Pancreas (tissue), 10 donors: ENCODE measurements at regions not wholly inside any gene's neighbourhood (a gene's known extent, or its start where the extent isn't known, plus 50 kb on each side); places are given as distances from the start of the nearest gene placed in this dataset.

Experiments used
- ATAC-seq, 4 donors: fragments of 200-7000 bp; cut with Tn5 transposase; one replicate each; pipeline versions ENCODE4 v1.8.0 to v1.9.1; 2020; ENCODE audit warnings: mild to moderate bottlenecking in 4 of 4, moderate library complexity in 4 of 4
- DNase-seq, 6 donors: peaks; one replicate each; pipeline ENCODE4 v3.0.0-alpha.2; 2020
- FAIRE-seq: peaks from 2 replicates; lab custom pipeline; 2012; peaks lifted over from hg19 to GRCh38; lab: Jason Lieb, UNC
- H3K27ac ChIP-seq, 4 donors: fragments of 200-600 bp; sonication (generic); 1 replicate in 3 of 4; 2 replicates in 1 of 4; pipeline versions ENCODE4 v1.5.0 to v1.8.0; 2020
- H3K27me3 ChIP-seq, 4 donors: fragments of 200-600 bp; one replicate each; pipeline ENCODE4 v1.8.0; 2021
- H3K36me3 ChIP-seq, 3 donors: fragments of 200-600 bp; sonication (generic) in 1 of 3; one replicate each; pipeline versions ENCODE4 v1.5.0 to v1.8.0; 2020 to 2021
- H3K4me1 ChIP-seq, 3 donors: fragments of 200-600 bp; one replicate each; pipeline ENCODE4 v1.8.0; 2021
- H3K4me3 ChIP-seq, 4 donors: fragments of 200-600 bp; sonication (generic) in 2 of 4; one replicate each; pipeline versions ENCODE4 v1.5.0 to v1.8.0; 2020 to 2021
- H3K9me3 ChIP-seq, 4 donors: fragments of 200-600 bp; one replicate each; pipeline ENCODE4 v1.8.0; 2021
- CTCF ChIP-seq, 4 donors: fragments of 200-600 bp; sonication (generic) in 3 of 4; IDR thresholded peaks; one replicate each; pipeline versions ENCODE4 v1.5.0 to v1.8.0; 2021; ENCODE audit warnings: antibody characterized with exemption in 4 of 4
- WGBS, 2 donors: extraction: QIAGEN DNeasy Blood & Tissue Kit; methylation state at CpG; one replicate each; pipeline ENCODE4 v1.1.7; 2013; 5-methylcytosine and 5-hydroxymethylcytosine counted together
- intact Hi-C, 3 donors: fragments of 100-400 bp; cut with DNase I; formaldehyde crosslinking; loops; one replicate each; pipeline versions ENCODE4 v1.11.1 to v1.14.2; 2022
- donor health status: healthy with polysubstance abuse.
- donor health status: DM: no; HTN: no; CAD: no; lungs with moderate emphysema.
- donor health status: DM: no; HTN: no; CAD: no.
- donor health status: control.
- donor health status: control.
- donor health status: Bipolar disorder and iron deficiency.
- donor health status: DM: yes; HTN: yes; CAD: no.
- donor health status: DM: no; HTN: no; CAD: no.
- donor health status: DM: no; HTN: no; CAD: no.
- donor health status: DM: yes; HTN: yes; CAD: no.

DNA sequence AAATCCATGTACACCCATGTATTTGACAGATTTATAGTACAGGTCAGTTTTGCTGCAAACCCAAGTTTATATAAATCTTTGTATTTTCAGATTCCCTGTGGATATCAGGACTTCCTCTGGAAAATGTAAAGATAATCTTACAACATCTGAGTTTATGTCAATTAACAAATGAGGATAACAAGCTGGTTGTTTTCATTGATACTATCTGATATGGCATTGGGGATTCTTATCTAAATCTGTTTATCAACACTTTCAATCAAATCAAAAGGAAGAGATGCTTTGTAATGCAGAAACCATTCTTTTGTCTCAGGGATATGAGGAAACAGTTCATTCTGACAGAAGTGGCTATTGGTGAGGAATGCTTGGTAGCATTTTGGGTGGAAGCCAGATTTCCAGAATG lies 64.9 kb upstream of the FAM204A start:
- Histone ChIP-seq H3K27ac (no peak overlapping the region), H3K27me3 (peaks cover 0 to 16% (median 0%) of the 10 kb centered on the region in 4 donors), H3K4me1 (no peaks in the 10 kb centered on the region), H3K36me3 (no peaks in the 10 kb centered on the region), H3K9me3 (no peaks in the 10 kb centered on the region), H3K4me3 (no peak overlapping the region)
- intact Hi-C loops, result no loop called here
- DNase-seq (no peak), ATAC-seq (no peak), FAIRE-seq (no peak)
- TF ChIP-seq CTCF (IDR thresholded peaks at IDR 0.05), result no peak

DNA sequence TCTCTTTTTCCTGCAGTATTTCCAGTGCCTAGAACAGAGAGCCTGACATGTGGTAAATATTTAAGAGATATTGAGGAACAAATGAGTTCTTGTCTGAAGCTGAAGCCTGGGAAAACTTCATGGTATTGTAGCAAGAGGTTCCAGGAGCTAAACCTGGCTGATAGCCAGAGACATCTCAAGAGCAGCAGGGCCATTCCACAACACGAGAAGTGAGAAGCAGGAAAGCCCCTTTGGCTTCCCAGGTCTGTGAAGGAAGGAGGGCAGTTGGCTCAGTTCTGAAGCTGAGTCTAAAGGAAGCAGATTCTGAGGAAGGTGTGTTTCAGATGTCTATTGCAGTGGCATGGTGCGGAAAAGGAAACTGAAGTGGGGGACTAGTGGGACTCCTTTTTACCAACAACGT lies 63.8 kb upstream of the FAM204A start:
- FAIRE-seq, result no peak
- DNase-seq, result no peak
- 46 to 56% methylated on average over 3 of the region's 3 CpGs for WGBS, 2 donors

DNA sequence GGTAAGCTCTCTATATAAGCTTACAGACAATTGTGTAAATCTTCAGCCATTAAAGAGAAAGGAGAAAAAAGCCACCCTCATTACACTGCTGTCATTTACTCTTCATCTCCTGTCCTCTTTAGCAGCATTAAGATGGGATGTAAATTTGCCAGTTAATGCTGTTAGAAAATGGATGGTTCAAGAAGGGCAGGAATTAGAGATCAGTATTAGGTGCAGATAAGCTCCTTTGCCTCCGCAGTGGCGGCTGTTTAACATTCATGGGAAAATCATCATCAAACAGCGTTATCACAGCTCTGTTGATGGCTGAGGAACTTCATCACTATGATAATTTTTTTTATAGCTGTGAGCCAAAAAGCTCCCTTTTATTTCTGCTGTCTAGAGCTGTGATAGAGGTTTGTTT lies 61.8 kb upstream of the FAM204A start:
- Histone ChIP-seq H3K9me3 (no peaks in the 10 kb centered on the region), H3K4me1 (no peaks in the 10 kb centered on the region), H3K4me3 (no peak overlapping the region), H3K27ac (no peak overlapping the region), H3K27me3 (peaks cover 0 to 16% (median 0%) of the 10 kb centered on the region in 4 donors), H3K36me3 (no peaks in the 10 kb centered on the region)
- no peak for ATAC-seq
- TF ChIP-seq CTCF (IDR thresholded peaks at IDR 0.05), result no peak
- DNase-seq, result no peak
- FAIRE-seq, result no peak
- 25 to 28% methylated on average over 3 of the region's 3 CpGs for WGBS, 2 donors
- intact Hi-C loops, result no loop called here

More for the DNA sequence above, 63.8 kb upstream of the FAM204A start:
- Histone ChIP-seq H3K27me3 (peaks cover 0 to 16% (median 0%) of the 10 kb centered on the region in 4 donors), H3K36me3 (no peaks in the 10 kb centered on the region), H3K27ac (no peak overlapping the region), H3K9me3 (no peaks in the 10 kb centered on the region), H3K4me3 (no peak overlapping the region), H3K4me1 (no peaks in the 10 kb centered on the region)
- no peak for TF ChIP-seq CTCF (IDR thresholded peaks at IDR 0.05)
- ATAC-seq, result no peak
- intact Hi-C loops, result no loop called here

DNA sequence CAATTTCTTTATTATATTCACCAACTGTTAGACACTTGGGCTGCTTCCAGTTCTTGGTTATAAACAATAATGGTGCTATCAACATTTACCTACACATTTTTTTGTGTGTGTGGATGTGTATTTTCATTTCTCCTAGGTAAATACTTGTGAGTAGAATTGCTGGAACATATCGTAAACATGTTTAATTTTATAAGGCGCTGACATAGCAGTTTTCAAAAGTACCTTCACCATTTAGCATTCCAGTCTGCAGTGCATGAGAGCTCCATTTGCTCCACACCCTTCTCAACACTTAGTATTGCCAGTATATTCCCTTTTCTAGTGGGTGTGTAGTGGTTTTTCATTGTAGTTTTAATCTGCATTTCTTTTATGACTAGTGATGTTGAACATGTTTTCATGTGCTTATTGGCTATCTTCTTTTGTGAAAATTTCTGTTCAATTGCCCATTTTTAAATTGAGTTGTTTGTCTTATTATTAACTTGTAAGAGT lies 59.6 kb upstream of the FAM204A start:
- no peak for TF ChIP-seq CTCF (IDR thresholded peaks at IDR 0.05)
- H3K27me3 ChIP-seq, result peaks cover 0 to 16% (median 0%) of the 10 kb centered on the region in 4 donors
- DNase-seq, result no peak
- no peaks in the 10 kb centered on the region for H3K4me1 ChIP-seq
- WGBS, 2 donors, result 85 to 95% methylated on average over 2 of the region's 2 CpGs
- ATAC-seq, result no peak
- no peak for FAIRE-seq
- intact Hi-C loops, result no loop called here
- H3K4me3 ChIP-seq, result no peak overlapping the region
- H3K36me3 ChIP-seq, result no peaks in the 10 kb centered on the region
- H3K27ac ChIP-seq, result no peak overlapping the region
- H3K9me3 ChIP-seq, result no peaks in the 10 kb centered on the region

DNA sequence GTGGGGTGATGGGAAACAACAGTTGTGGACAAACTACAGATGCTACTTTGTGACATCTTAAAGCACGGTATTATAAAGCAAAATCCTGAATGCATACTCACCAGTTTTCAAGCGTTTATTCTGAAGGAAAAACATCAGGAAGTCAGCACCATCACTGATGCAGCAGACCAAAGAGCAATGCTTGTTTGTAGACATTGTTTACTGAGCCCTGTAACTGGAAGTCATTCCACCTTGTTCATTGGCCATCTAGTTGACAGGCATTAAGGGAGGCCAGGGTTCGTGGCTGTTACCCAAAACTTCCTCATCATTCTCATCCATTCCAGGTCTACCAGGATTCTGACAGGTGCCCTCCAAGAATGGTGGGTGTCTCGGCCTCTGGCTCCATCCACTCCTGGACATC lies 55.3 kb upstream of the FAM204A start:
- 65 to 68% methylated on average over 4 of the region's 4 CpGs for WGBS, 2 donors
- ATAC-seq (no peak), DNase-seq (no peak), FAIRE-seq (no peak)
- no peaks in the 10 kb centered on the region for H3K9me3 ChIP-seq
- H3K4me1 ChIP-seq, result no peaks in the 10 kb centered on the region
- H3K36me3 ChIP-seq, result no peaks in the 10 kb centered on the region
- no peak overlapping the region for H3K27ac ChIP-seq
- no peak for TF ChIP-seq CTCF (IDR thresholded peaks at IDR 0.05)
- intact Hi-C loops, result no loop called here
- no peak overlapping the region for H3K4me3 ChIP-seq
- peaks cover 0 to 4% (median 0%) of the 10 kb centered on the region in 4 donors for H3K27me3 ChIP-seq
